ENCODE measurements at regions not wholly inside any gene's neighbourhood (a gene's known extent, or its start where the extent isn't known, plus 50 kb on each side); places are given as distances from the start of the nearest gene placed in this dataset.

- H3K9ac ChIP-seq (ENCODE audit: low read length in 2 of 2): no peak overlapping the region
- H3K27me3 ChIP-seq (ENCODE audit: control insufficient read depth in 1 of 2, insufficient read depth in 2 of 2, low read length in 2 of 2): no peaks in the 10 kb centered on the region
- H3K9me3 ChIP-seq (ENCODE audit: control insufficient read depth in 2 of 2, low read length in 2 of 2): no peaks in the 10 kb centered on the region
- H3K36me3 ChIP-seq (ENCODE audit: control insufficient read depth in 2 of 2, insufficient read depth in 2 of 2, low read length in 2 of 2): no peaks in the 10 kb centered on the region
- no peak overlapping the region for H3K27ac ChIP-seq (ENCODE audit: low read length)
- H3K4me3 ChIP-seq (ENCODE audit: low read length in 2 of 2): no peak overlapping the region
- H3K4me1 ChIP-seq (ENCODE audit: control insufficient read depth, insufficient read depth, low read length): no peaks in the 10 kb centered on the region
These were observed 159.3 kb downstream of the EDN1 start for GRCh38 chr6:12449447-12449846.

GRCh38 chr6:12450467-12450866 is 160.3 kb downstream of the EDN1 start:
- H3K4me1 ChIP-seq (ENCODE audit: control insufficient read depth, insufficient read depth, low read length): no peaks in the 10 kb centered on the region
- H3K9me3 ChIP-seq (ENCODE audit: control insufficient read depth in 2 of 2, low read length in 2 of 2): peaks cover 0 to 2% of the 10 kb centered on the region in 2 donors
- no peaks in the 10 kb centered on the region for H3K27me3 ChIP-seq (ENCODE audit: control insufficient read depth in 1 of 2, insufficient read depth in 2 of 2, low read length in 2 of 2)
- H3K9ac ChIP-seq (ENCODE audit: low read length in 2 of 2): no peak overlapping the region
- H3K4me3 ChIP-seq (ENCODE audit: low read length in 2 of 2): no peak overlapping the region
- no peaks in the 10 kb centered on the region for H3K36me3 ChIP-seq (ENCODE audit: control insufficient read depth in 2 of 2, insufficient read depth in 2 of 2, low read length in 2 of 2)
- H3K27ac ChIP-seq (ENCODE audit: low read length): no peak overlapping the region

- Histone ChIP-seq H3K36me3 (ENCODE audit: control insufficient read depth in 2 of 2, insufficient read depth in 2 of 2, low read length in 2 of 2) (no peaks in the 10 kb centered on the region), H3K27ac (ENCODE audit: low read length) (no peak overlapping the region), H3K9me3 (ENCODE audit: control insufficient read depth in 2 of 2, low read length in 2 of 2) (peaks cover 0 to 2% of the 10 kb centered on the region in 2 donors)
These were observed 166.2 kb downstream of the EDN1 start for GRCh38 chr6:12456343-12456742.

DNA sequence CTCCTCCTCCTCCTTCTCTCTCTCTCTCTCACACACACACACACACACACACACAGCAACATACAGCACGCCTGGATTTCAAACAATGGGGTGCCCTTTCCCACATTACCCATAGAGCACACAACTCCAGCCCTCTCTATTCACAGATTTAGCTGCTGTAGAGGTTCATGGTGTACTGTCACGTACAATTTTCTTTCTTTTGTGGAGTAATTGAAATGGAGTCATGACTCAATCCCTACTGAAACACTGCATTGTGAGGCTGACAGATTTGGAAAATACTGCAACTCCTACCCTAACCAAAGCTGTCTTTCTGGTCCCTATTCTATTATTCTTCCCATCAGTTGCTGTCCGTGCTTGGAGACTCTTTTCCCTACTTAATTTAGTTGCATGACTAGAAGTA is 166.9 kb downstream of the EDN1 start:
- Histone ChIP-seq H3K27me3 (ENCODE audit: control insufficient read depth in 1 of 2, insufficient read depth in 2 of 2, low read length in 2 of 2) (no peaks in the 10 kb centered on the region), H3K27ac (ENCODE audit: low read length) (no peak overlapping the region), H3K9me3 (ENCODE audit: control insufficient read depth in 2 of 2, low read length in 2 of 2) (peaks cover 0 to 2% of the 10 kb centered on the region in 2 donors), H3K4me1 (ENCODE audit: control insufficient read depth, insufficient read depth, low read length) (no peaks in the 10 kb centered on the region), H3K4me3 (ENCODE audit: low read length in 2 of 2) (no peak overlapping the region), H3K36me3 (ENCODE audit: control insufficient read depth in 2 of 2, insufficient read depth in 2 of 2, low read length in 2 of 2) (no peaks in the 10 kb centered on the region), H3K9ac (ENCODE audit: low read length in 2 of 2) (no peak overlapping the region)

More at GRCh38 chr6:12456343-12456742, 166.2 kb downstream of the EDN1 start:
- no peaks in the 10 kb centered on the region for H3K4me1 ChIP-seq (ENCODE audit: control insufficient read depth, insufficient read depth, low read length)
- no peak overlapping the region for H3K4me3 ChIP-seq (ENCODE audit: low read length in 2 of 2)
- H3K9ac ChIP-seq (ENCODE audit: low read length in 2 of 2): no peak overlapping the region
- H3K27me3 ChIP-seq (ENCODE audit: control insufficient read depth in 1 of 2, insufficient read depth in 2 of 2, low read length in 2 of 2): no peaks in the 10 kb centered on the region

- Histone ChIP-seq H3K9me3 (ENCODE audit: control insufficient read depth in 2 of 2, low read length in 2 of 2) (peaks cover 0 to 2% of the 10 kb centered on the region in 2 donors), H3K4me1 (ENCODE audit: control insufficient read depth, insufficient read depth, low read length) (no peaks in the 10 kb centered on the region), H3K36me3 (ENCODE audit: control insufficient read depth in 2 of 2, insufficient read depth in 2 of 2, low read length in 2 of 2) (no peaks in the 10 kb centered on the region), H3K27ac (ENCODE audit: low read length) (no peak overlapping the region), H3K4me3 (ENCODE audit: low read length in 2 of 2) (no peak overlapping the region), H3K9ac (ENCODE audit: low read length in 2 of 2) (no peak overlapping the region), H3K27me3 (ENCODE audit: control insufficient read depth in 1 of 2, insufficient read depth in 2 of 2, low read length in 2 of 2) (no peaks in the 10 kb centered on the region)
These were observed 168.4 kb downstream of the EDN1 start for GRCh38 chr6:12458558-12458957.

- no peak overlapping the region for H3K9ac ChIP-seq (ENCODE audit: low read length in 2 of 2)
- no peaks in the 10 kb centered on the region for H3K4me1 ChIP-seq (ENCODE audit: control insufficient read depth, insufficient read depth, low read length)
- H3K27me3 ChIP-seq (ENCODE audit: control insufficient read depth in 1 of 2, insufficient read depth in 2 of 2, low read length in 2 of 2): no peaks in the 10 kb centered on the region
- no peak overlapping the region for H3K4me3 ChIP-seq (ENCODE audit: low read length in 2 of 2)
- H3K36me3 ChIP-seq (ENCODE audit: control insufficient read depth in 2 of 2, insufficient read depth in 2 of 2, low read length in 2 of 2): no peaks in the 10 kb centered on the region
- no peak overlapping the region for H3K27ac ChIP-seq (ENCODE audit: low read length)
- no peaks in the 10 kb centered on the region for H3K9me3 ChIP-seq (ENCODE audit: control insufficient read depth in 2 of 2, low read length in 2 of 2)
These were observed 169.9 kb downstream of the EDN1 start for GRCh38 chr6:12459945-12460661.

- Histone ChIP-seq H3K36me3 (ENCODE audit: control insufficient read depth in 2 of 2, insufficient read depth in 2 of 2, low read length in 2 of 2) (no peaks in the 10 kb centered on the region), H3K4me1 (ENCODE audit: control insufficient read depth, insufficient read depth, low read length) (no peaks in the 10 kb centered on the region), H3K27me3 (ENCODE audit: control insufficient read depth in 1 of 2, insufficient read depth in 2 of 2, low read length in 2 of 2) (no peaks in the 10 kb centered on the region), H3K9me3 (ENCODE audit: control insufficient read depth in 2 of 2, low read length in 2 of 2) (no peaks in the 10 kb centered on the region), H3K9ac (ENCODE audit: low read length in 2 of 2) (no peak overlapping the region), H3K27ac (ENCODE audit: low read length) (no peak overlapping the region), H3K4me3 (ENCODE audit: low read length in 2 of 2) (no peak overlapping the region)
These were observed 177.8 kb downstream of the EDN1 start for GRCh38 chr6:12467706-12468670.

DNA sequence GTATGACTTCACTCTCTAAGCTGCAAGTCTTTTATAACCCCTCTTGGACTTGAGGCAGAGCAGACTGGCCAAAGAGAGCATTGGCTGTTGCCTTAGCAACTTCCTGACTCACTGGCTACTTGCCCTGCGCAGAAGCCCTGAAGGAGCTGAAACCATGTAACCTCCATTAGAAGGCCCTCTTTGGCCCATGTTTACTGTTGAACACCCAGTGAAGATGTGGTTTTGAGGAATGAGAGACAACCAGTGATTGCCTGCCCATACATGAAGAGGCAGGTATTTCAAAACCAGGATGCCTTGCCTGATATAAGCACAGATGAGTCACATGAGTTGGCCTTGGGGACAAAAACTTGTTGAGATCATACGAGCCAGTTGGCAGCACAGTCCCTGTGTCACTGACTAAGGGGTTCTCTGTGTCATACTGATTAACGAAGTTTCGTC is 182.5 kb downstream of the EDN1 start:
- peaks cover 10% of the 10 kb centered on the region for H3K4me1 ChIP-seq (ENCODE audit: control insufficient read depth, insufficient read depth, low read length)
- no peak overlapping the region for H3K27ac ChIP-seq (ENCODE audit: low read length)
- H3K36me3 ChIP-seq (ENCODE audit: control insufficient read depth in 2 of 2, insufficient read depth in 2 of 2, low read length in 2 of 2): no peaks in the 10 kb centered on the region
- no peaks in the 10 kb centered on the region for H3K9me3 ChIP-seq (ENCODE audit: control insufficient read depth in 2 of 2, low read length in 2 of 2)
- H3K27me3 ChIP-seq (ENCODE audit: control insufficient read depth in 1 of 2, insufficient read depth in 2 of 2, low read length in 2 of 2): no peaks in the 10 kb centered on the region
- no peak overlapping the region for H3K4me3 ChIP-seq (ENCODE audit: low read length in 2 of 2)
- no peak overlapping the region for H3K9ac ChIP-seq (ENCODE audit: low read length in 2 of 2)

DNA sequence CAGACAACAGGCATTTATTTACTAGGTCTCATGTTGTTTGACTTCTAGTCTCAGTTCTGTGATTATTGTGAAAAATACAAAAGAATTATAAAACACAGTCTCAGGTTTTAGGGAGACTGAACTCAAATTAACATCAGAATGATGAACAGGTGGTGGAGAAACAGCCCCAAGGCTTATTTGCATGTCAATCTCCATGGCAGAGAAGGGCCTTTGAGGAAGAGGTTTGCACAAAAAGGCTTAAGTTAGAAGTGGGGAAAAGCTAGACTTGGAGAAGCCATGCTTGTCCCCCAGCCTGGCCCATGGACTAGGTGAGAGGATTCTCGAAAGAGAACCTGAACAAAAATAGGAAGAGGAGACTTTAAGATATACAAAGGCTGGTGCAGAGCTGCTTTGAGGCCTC is 183.3 kb downstream of the EDN1 start:
- H3K4me1 ChIP-seq (ENCODE audit: control insufficient read depth, insufficient read depth, low read length): peaks cover 10% of the 10 kb centered on the region
- no peak overlapping the region for H3K9ac ChIP-seq (ENCODE audit: low read length in 2 of 2)
- peak overlapping the region; percentile 13 for H3K27ac ChIP-seq (ENCODE audit: low read length)
- no peaks in the 10 kb centered on the region for H3K36me3 ChIP-seq (ENCODE audit: control insufficient read depth in 2 of 2, insufficient read depth in 2 of 2, low read length in 2 of 2)
- H3K4me3 ChIP-seq (ENCODE audit: low read length in 2 of 2): no peak overlapping the region
- H3K27me3 ChIP-seq (ENCODE audit: control insufficient read depth in 1 of 2, insufficient read depth in 2 of 2, low read length in 2 of 2): no peaks in the 10 kb centered on the region
- no peaks in the 10 kb centered on the region for H3K9me3 ChIP-seq (ENCODE audit: control insufficient read depth in 2 of 2, low read length in 2 of 2)

GRCh38 chr6:12474167-12475140 is 184.3 kb downstream of the EDN1 start:
- peaks cover 10% of the 10 kb centered on the region for H3K4me1 ChIP-seq (ENCODE audit: control insufficient read depth, insufficient read depth, low read length)
- peak overlapping the region; percentile 13 for H3K27ac ChIP-seq (ENCODE audit: low read length)
- H3K4me3 ChIP-seq (ENCODE audit: low read length in 2 of 2): no peak overlapping the region

More at GRCh38 chr6:12474167-12475140, 184.3 kb downstream of the EDN1 start:
- H3K27me3 ChIP-seq (ENCODE audit: control insufficient read depth in 1 of 2, insufficient read depth in 2 of 2, low read length in 2 of 2): no peaks in the 10 kb centered on the region
- no peaks in the 10 kb centered on the region for H3K9me3 ChIP-seq (ENCODE audit: control insufficient read depth in 2 of 2, low read length in 2 of 2)
- H3K9ac ChIP-seq (ENCODE audit: low read length in 2 of 2): no peak overlapping the region
- no peaks in the 10 kb centered on the region for H3K36me3 ChIP-seq (ENCODE audit: control insufficient read depth in 2 of 2, insufficient read depth in 2 of 2, low read length in 2 of 2)

All from stomach smooth muscle (tissue), 2 donors.